ENCODE measurements at regions not wholly inside any gene's neighbourhood (a gene's known extent, or its start where the extent isn't known, plus 50 kb on each side); places are given as distances from the start of the nearest gene placed in this dataset.

- TF ChIP-seq ZNF280D (CRISPR knock-in tag; IDR thresholded peaks at IDR 0.05) (no peak), GRHL1 (CRISPR knock-in tag; conservative IDR thresholded peaks at IDR 0.05) (no peak), SP1 (IDR thresholded peaks at IDR 0.05) (no peak), SP1 (CRISPR knock-in tag; IDR thresholded peaks at IDR 0.05) (no peak; the same call in 1 of the 2 replicates), MLX (CRISPR knock-in tag; IDR thresholded peaks at IDR 0.05) (no peak), CREB1 (IDR thresholded peaks at IDR 0.05) (no peak), CREB1 (CRISPR knock-in tag; IDR thresholded peaks at IDR 0.05) (peak; percentile 79), SMARCE1 (IDR thresholded peaks at IDR 0.05; ENCODE audit: borderline replicate concordance) (no peak), ZNF468 (CRISPR knock-in tag; IDR thresholded peaks at IDR 0.05) (no peak), MATR3 (CRISPR knock-in tag; IDR thresholded peaks at IDR 0.05) (no peak), MTERF4 (CRISPR knock-in tag; IDR thresholded peaks at IDR 0.05) (no peak), PATZ1 (CRISPR knock-in tag; IDR thresholded peaks at IDR 0.05) (peak; percentile 81), ZNF136 (CRISPR knock-in tag; IDR thresholded peaks at IDR 0.05; ENCODE audit: low read depth) (peak; percentile 90; the same call in 1 of the 2 replicates), NCOA1 (CRISPR knock-in tag; IDR thresholded peaks at IDR 0.05) (no peak), ZBTB37 (CRISPR knock-in tag; IDR thresholded peaks at IDR 0.05) (no peak; the same call in 1 of the 2 replicates), TOE1 (CRISPR knock-in tag; IDR thresholded peaks at IDR 0.05) (no peak), FOXA3 (CRISPR knock-in tag; IDR thresholded peaks at IDR 0.05) (peak; percentile 68), REXO4 (CRISPR knock-in tag; IDR thresholded peaks at IDR 0.05; ENCODE audit: borderline replicate concordance) (no peak), ELF3 (CRISPR knock-in tag; IDR thresholded peaks at IDR 0.05) (peak; percentile 63; the same call in 1 of the 2 replicates), ZNF138 (CRISPR knock-in tag; IDR thresholded peaks at IDR 0.05; ENCODE audit: low read depth) (no peak)
Observed at GRCh38 chr15:92831655-92832328, 68.3 kb upstream of the CHD2 start (continued).
